GM12878 (cell line): ENCODE measurements at regions not wholly inside any gene's neighbourhood (a gene's known extent, or its start where the extent isn't known, plus 50 kb on each side); places are given as distances from the start of the nearest gene placed in this dataset.

Experiments used
- ATAC-seq: fragments of 200-7000 bp; cut with Tn5 transposase; 3 replicates; pipeline ENCODE4 v1.9.1; 2020; ENCODE audit warnings: mild to moderate bottlenecking, moderate library complexity
- BruUV-seq: library from RNA; stranded (reverse); fragments of 400-500 nt; replicated peaks from 2 replicates; lab custom pipeline; 2021; lab: Mats Ljungman, UMichigan
- CTCF ChIA-PET: fragments of 300-600 bp; sonication (Branson Sonifier 250); formaldehyde crosslinking; extraction: SDS; loops from one replicate; lab custom pipeline; 2021; ENCODE audit warnings: inconsistent platforms; lab: Yijun Ruan, JAX
- POLR2A ChIA-PET: fragments of 350-600 bp; formaldehyde crosslinking; extraction: SDS; loops from one replicate; lab custom pipeline; 2021; ENCODE audit warnings: inconsistent platforms; lab: Charles Lee
- RAD21 ChIA-PET: fragments of 300-600 bp; sonication (Branson Sonifier 250); formaldehyde crosslinking; loops from one replicate; lab custom pipeline; 2023; ENCODE audit warnings: antibody characterized with exemption; ENCODE audit not compliant: unreplicated experiment; lab: Charles Lee
- SMC1A ChIA-PET: fragments of 300-600 bp; sonication (Branson Sonifier 250); formaldehyde crosslinking; loops from one replicate; lab custom pipeline; 2023; ENCODE audit not compliant: unreplicated experiment, uncharacterized antibody; lab: Charles Lee
- DNase-seq: peaks from one replicate; pipeline ENCODE4 v3.0.0-alpha.2; 2011; ENCODE audit warnings: low read depth, low spot score
- FAIRE-seq: peaks from 3 replicates; lab custom pipeline; 2011; peaks lifted over from hg19 to GRCh38; lab: Jason Lieb, UNC
- H2AFZ ChIP-seq: 2 replicates; pipeline ENCODE4 v1.6.0; 2011; ENCODE audit warnings: low read depth, low read length, control low read depth; ENCODE audit not compliant: control insufficient read depth
- H3K27ac ChIP-seq: 2 replicates; pipeline ENCODE4 v1.5.1; 2011; ENCODE audit warnings: control low read depth; ENCODE audit not compliant: control insufficient read depth, insufficient read depth
- H3K27me3 ChIP-seq, 2 experiments: replicated peaks in 1 of 2; 2 replicates each; pipeline versions ENCODE4 v1.6.0 to v1.6.1; 2011; ENCODE audit warnings: low read length in 1 of 2; ENCODE audit not compliant: control insufficient read depth in 2 of 2, insufficient read depth in 2 of 2
- H3K36me3 ChIP-seq, 2 experiments: 2 replicates each; pipeline ENCODE4 v1.5.1; 2011; ENCODE audit warnings: low read length in 1 of 2; ENCODE audit not compliant: control insufficient read depth in 2 of 2, insufficient read depth in 2 of 2
- H3K4me1 ChIP-seq: 2 replicates; pipeline ENCODE4 v1.6.1; 2011; ENCODE audit warnings: mild to moderate bottlenecking, low read length, moderate library complexity, mixed read lengths; ENCODE audit not compliant: control insufficient read depth, insufficient read depth
- H3K4me2 ChIP-seq: 2 replicates; pipeline ENCODE4 v1.6.0; 2011; ENCODE audit warnings: control low read depth; ENCODE audit not compliant: control insufficient read depth, insufficient read depth
- H3K4me3 ChIP-seq: fragments of 200-600 bp; sonication (generic); 2 replicates; pipeline ENCODE4 v1.5.1; 2016
- H3K79me2 ChIP-seq: 2 replicates; pipeline ENCODE4 v1.6.0; 2011; ENCODE audit warnings: low read length; ENCODE audit not compliant: control insufficient read depth, insufficient read depth
- H3K9ac ChIP-seq: 2 replicates; pipeline ENCODE4 v1.8.0; 2011; ENCODE audit warnings: low read length, control low read depth, mixed read lengths; ENCODE audit not compliant: control insufficient read depth, insufficient read depth
- H3K9me3 ChIP-seq: replicated peaks from 3 replicates; pipeline ENCODE4 v1.5.1; 2011; ENCODE audit warnings: mild to moderate bottlenecking, low read length; ENCODE audit not compliant: control insufficient read depth, insufficient read depth
- H4K20me1 ChIP-seq: 2 replicates; pipeline ENCODE4 v1.6.0; 2011; ENCODE audit not compliant: control insufficient read depth, insufficient read depth
- CHD4 ChIP-seq: fragments of 200-600 bp; sonication (generic); IDR thresholded peaks from 2 replicates; pipeline ENCODE4 v1.6.1; 2016; ENCODE audit warnings: mild to moderate bottlenecking
- EED ChIP-seq: sonication (generic); IDR thresholded peaks from 2 replicates; pipeline ENCODE4 v1.6.1; 2016; ENCODE audit warnings: antibody characterized with exemption, low read depth
- EP300 ChIP-seq, 2 experiments: fragments of 150-350 bp in 1 of 2; IDR thresholded peaks; 2 replicates each; pipeline ENCODE4 v1.6.1; 2011 to 2012; ENCODE audit warnings: low read depth in 2 of 2, low read length in 2 of 2, borderline replicate concordance in 1 of 2, improper control_type of control experiment in 1 of 2, inconsistent platforms in 1 of 2; ENCODE audit not compliant: control insufficient read depth in 1 of 2
- ETV6 ChIP-seq, 2 experiments: fragments of 450-650 bp in 1 of 2; IDR thresholded peaks in 1 of 2; conservative IDR thresholded peaks in 1 of 2; 2 replicates each; pipeline ENCODE4 v1.6.1; 2014; ENCODE audit warnings: antibody characterized with exemption in 1 of 2, borderline replicate concordance in 1 of 2, low read depth in 1 of 2, mild to moderate bottlenecking in 1 of 2, moderate library complexity in 1 of 2
- HDAC2 ChIP-seq: fragments of 200-600 bp; sonication (generic); IDR thresholded peaks from 2 replicates; pipeline ENCODE4 v1.6.1; 2017
- HDGF ChIP-seq: fragments of 450-650 bp; IDR thresholded peaks from 2 replicates; pipeline ENCODE4 v1.6.1; 2016; ENCODE audit warnings: antibody characterized with exemption
- IRF3 ChIP-seq: fragments of 450-650 bp; IDR thresholded peaks from 2 replicates; pipeline ENCODE4 v1.6.1; 2014; ENCODE audit warnings: mild to moderate bottlenecking
- KDM1A ChIP-seq: fragments of 200-600 bp; sonication (generic); IDR thresholded peaks from 2 replicates; pipeline ENCODE4 v1.6.1; 2016; ENCODE audit warnings: borderline replicate concordance
- NFXL1 ChIP-seq: fragments of 450-650 bp; IDR thresholded peaks from 2 replicates; pipeline ENCODE4 v1.6.1; 2017; ENCODE audit warnings: antibody characterized with exemption, mild to moderate bottlenecking, borderline replicate concordance
- PBX3 ChIP-seq: IDR thresholded peaks from 2 replicates; pipeline ENCODE4 v1.6.1; 2011; ENCODE audit warnings: mild to moderate bottlenecking, low read depth, low read length, moderate library complexity; ENCODE audit not compliant: insufficient replicate concordance
- SREBF1 ChIP-seq: IDR thresholded peaks from 2 replicates; pipeline ENCODE4 v1.6.1; 2012; ENCODE audit warnings: mild to moderate bottlenecking, low read length
- TBL1XR1 ChIP-seq: IDR thresholded peaks from 2 replicates; pipeline ENCODE4 v1.6.1; 2012; ENCODE audit warnings: low read depth, low read length, improper control_type of control experiment
- USF1 ChIP-seq: IDR thresholded peaks from 2 replicates; pipeline ENCODE4 v1.6.1; 2011; ENCODE audit warnings: borderline replicate concordance, low read depth, mild to moderate bottlenecking, moderate library complexity, mixed read lengths, low read length; ENCODE audit not compliant: insufficient read depth; ENCODE audit errors: extremely low read length
- WRNIP1 ChIP-seq: IDR thresholded peaks from 2 replicates; pipeline ENCODE4 v1.6.1; 2011; ENCODE audit warnings: low read depth, low read length, improper control_type of control experiment, borderline replicate concordance
- ZBED1 ChIP-seq: IDR thresholded peaks from 2 replicates; pipeline ENCODE4 v1.6.1; 2016; ENCODE audit warnings: borderline replicate concordance
- ZBTB4 ChIP-seq: fragments of 450-650 bp; formaldehyde crosslinking; IDR thresholded peaks from 2 replicates; pipeline ENCODE4 v1.4.0; 2022; ENCODE audit warnings: mild to moderate bottlenecking, moderate library complexity
- ZNF622 ChIP-seq: fragments of 450-650 bp; IDR thresholded peaks from 2 replicates; pipeline ENCODE4 v1.6.1; 2017; ENCODE audit warnings: mild to moderate bottlenecking, inconsistent platforms
- in situ Hi-C: fragments of 300-500 bp; cut with MboI; formaldehyde crosslinking; loops from 9 replicates; pipeline ENCODE4 v1.14.3; 2018; ENCODE audit warnings: mixed read lengths
- intact Hi-C: fragments of 100-400 bp; cut with micrococcal nuclease; formaldehyde crosslinking; loops from one replicate; pipeline ENCODE4 v1.14.2; 2022; ENCODE audit not compliant: unreplicated experiment

GRCh38 chr2:150274108-150274507 lies 213.4 kb downstream of the RND3 start (continued):
- TF ChIP-seq ETV6 (conservative IDR thresholded peaks at IDR 0.05 in 1 of 2, IDR thresholded peaks at IDR 0.05 in 1 of 2; ENCODE audit: borderline replicate concordance in 1 of 2, low read depth in 1 of 2) (no peak), KDM1A (no peak)

DNA sequence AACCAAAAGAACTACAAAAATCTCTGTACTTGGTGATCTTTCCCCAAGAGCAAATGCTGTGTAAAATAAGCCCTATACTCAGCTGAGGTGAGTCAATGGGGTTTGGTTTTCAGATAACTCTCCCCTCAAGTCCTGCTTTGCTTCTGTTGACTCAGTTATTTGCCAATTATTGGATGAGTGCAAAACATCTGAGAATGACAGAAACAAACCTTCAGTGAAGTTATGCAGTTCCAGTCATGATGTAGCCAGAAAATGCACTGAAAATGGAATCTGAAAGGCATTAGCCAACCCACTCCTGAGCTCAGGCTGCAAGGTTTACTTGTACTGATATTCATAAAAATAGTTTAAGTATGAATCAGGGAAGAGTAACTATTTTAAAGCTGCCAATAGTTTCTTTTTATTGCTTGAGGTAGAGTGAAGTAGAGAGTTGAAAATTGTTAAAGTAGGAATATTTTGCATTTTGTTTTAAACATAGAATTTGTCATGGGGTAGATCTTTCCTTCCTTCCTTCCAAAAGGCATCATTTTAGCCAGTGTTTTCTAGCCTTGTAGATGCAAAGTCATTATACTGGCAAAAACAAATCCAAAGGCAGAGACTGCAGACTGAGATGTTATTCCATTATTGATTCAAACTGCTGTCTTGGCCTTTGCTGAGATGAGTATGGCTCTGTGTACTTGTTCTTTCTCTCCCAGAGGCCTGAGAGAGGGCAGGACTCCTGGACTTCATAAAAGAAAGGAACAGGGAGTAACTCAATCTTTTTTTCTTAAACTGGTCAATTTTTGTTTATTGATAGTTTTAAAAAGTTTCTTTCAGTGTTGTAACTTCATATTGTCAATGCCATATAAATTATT lies 215.3 kb downstream of the RND3 start:
- Histone ChIP-seq H2AFZ (no peak overlapping the region), H3K27ac (no peak overlapping the region), H3K4me2 (no peak overlapping the region), H3K9ac (no peak overlapping the region), H3K4me1 (no peaks in the 10 kb centered on the region), H3K27me3 (no peaks in the 10 kb centered on the region), H3K9me3 (no peaks in the 10 kb centered on the region; the same call in 2 of the 3 replicates), H3K36me3 (no peaks in the 10 kb centered on the region), H3K4me3 (no peak overlapping the region), H4K20me1 (no peaks in the 10 kb centered on the region), H3K79me2 (no peaks in the 10 kb centered on the region)
- no peak for ATAC-seq
- CTCF ChIA-PET = no interaction called here
- POLR2A ChIA-PET = interaction anchor here (0.6 kb wide), 1 partner anchor 15 kb away, joined by 4 read pairs; no protein-coding TSS in a partner anchor
- SMC1A ChIA-PET = no interaction called here
- RAD21 ChIA-PET = no interaction called here
- in situ Hi-C loops (no loop called here), intact Hi-C loops (no loop called here)
- BruUV-seq = no TSS peak
- no peak for FAIRE-seq
- DNase-seq = no peak
- TF ChIP-seq CHD4 (no peak), SREBF1 (no peak), ZNF622 (no peak), PBX3 (no peak), EED (no peak), TBL1XR1 (no peak), WRNIP1 (no peak), HDGF (no peak), HDAC2 (no peak), EP300 (IDR thresholded peaks at IDR 0.05; ENCODE audit: borderline replicate concordance in 1 of 2, control insufficient read depth in 1 of 2, low read depth in 2 of 2, low read length in 2 of 2) (no peak), IRF3 (no peak), ZBTB4 (CRISPR knock-in tag) (no peak), NFXL1 (no peak), ZBED1 (no peak), USF1 (no peak)
